ENCODE measurements at regions not wholly inside any gene's neighbourhood (a gene's known extent, or its start where the extent isn't known, plus 50 kb on each side); places are given as distances from the start of the nearest gene placed in this dataset.

DNA sequence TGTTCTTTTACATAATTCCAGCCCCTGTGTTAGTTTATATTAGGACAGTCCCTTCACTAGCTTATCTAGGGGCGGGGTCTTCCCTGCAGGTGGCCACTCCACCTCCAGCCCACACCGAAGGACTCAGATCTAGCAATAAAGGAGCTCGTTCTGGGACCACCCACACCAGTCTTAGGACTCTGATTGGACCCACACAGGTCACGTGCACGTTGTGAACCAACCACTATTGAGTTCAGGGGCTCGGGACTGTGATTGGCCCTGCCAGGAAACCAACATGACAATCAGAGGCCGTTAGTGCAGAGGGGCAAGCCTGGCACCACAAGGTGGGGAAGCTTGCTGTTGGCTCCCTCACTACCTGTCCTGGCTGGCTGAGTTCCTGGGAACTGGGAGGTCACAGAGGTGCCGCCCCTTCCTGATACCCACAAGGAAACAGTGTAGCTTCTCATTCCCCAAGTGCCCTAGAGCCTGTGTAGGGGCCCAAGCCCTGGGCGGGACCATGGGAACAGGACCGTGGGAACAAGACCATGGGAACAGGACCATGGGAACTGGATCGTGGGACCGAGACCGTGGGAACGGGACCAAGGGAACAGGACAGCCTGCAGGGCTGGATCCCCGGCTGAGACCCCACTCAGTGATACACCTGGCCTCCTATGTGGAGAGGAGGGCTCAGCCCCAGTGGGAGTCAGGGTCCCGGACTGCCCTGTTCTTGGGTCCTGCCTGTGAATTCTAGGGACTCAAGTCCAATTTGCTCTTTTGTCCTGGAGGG lies 297.8 kb downstream of the ADGRD1 start (continued):
- TF ChIP-seq POLR2AphosphoS5 (IDR thresholded peaks at IDR 0.05; ENCODE audit: low read depth, low read length), result no peak
- TF ChIP-seq TAF1 (IDR thresholded peaks at IDR 0.05; ENCODE audit: low read depth, low read length), result no peak
- TF ChIP-seq KDM4A (IDR thresholded peaks at IDR 0.05; ENCODE audit: low read depth, low read length, severe bottlenecking), result no peak
- no peak for TF ChIP-seq NRF1 (IDR thresholded peaks at IDR 0.05; ENCODE audit: low read depth, low read length)
- TF ChIP-seq, protein P1, sequence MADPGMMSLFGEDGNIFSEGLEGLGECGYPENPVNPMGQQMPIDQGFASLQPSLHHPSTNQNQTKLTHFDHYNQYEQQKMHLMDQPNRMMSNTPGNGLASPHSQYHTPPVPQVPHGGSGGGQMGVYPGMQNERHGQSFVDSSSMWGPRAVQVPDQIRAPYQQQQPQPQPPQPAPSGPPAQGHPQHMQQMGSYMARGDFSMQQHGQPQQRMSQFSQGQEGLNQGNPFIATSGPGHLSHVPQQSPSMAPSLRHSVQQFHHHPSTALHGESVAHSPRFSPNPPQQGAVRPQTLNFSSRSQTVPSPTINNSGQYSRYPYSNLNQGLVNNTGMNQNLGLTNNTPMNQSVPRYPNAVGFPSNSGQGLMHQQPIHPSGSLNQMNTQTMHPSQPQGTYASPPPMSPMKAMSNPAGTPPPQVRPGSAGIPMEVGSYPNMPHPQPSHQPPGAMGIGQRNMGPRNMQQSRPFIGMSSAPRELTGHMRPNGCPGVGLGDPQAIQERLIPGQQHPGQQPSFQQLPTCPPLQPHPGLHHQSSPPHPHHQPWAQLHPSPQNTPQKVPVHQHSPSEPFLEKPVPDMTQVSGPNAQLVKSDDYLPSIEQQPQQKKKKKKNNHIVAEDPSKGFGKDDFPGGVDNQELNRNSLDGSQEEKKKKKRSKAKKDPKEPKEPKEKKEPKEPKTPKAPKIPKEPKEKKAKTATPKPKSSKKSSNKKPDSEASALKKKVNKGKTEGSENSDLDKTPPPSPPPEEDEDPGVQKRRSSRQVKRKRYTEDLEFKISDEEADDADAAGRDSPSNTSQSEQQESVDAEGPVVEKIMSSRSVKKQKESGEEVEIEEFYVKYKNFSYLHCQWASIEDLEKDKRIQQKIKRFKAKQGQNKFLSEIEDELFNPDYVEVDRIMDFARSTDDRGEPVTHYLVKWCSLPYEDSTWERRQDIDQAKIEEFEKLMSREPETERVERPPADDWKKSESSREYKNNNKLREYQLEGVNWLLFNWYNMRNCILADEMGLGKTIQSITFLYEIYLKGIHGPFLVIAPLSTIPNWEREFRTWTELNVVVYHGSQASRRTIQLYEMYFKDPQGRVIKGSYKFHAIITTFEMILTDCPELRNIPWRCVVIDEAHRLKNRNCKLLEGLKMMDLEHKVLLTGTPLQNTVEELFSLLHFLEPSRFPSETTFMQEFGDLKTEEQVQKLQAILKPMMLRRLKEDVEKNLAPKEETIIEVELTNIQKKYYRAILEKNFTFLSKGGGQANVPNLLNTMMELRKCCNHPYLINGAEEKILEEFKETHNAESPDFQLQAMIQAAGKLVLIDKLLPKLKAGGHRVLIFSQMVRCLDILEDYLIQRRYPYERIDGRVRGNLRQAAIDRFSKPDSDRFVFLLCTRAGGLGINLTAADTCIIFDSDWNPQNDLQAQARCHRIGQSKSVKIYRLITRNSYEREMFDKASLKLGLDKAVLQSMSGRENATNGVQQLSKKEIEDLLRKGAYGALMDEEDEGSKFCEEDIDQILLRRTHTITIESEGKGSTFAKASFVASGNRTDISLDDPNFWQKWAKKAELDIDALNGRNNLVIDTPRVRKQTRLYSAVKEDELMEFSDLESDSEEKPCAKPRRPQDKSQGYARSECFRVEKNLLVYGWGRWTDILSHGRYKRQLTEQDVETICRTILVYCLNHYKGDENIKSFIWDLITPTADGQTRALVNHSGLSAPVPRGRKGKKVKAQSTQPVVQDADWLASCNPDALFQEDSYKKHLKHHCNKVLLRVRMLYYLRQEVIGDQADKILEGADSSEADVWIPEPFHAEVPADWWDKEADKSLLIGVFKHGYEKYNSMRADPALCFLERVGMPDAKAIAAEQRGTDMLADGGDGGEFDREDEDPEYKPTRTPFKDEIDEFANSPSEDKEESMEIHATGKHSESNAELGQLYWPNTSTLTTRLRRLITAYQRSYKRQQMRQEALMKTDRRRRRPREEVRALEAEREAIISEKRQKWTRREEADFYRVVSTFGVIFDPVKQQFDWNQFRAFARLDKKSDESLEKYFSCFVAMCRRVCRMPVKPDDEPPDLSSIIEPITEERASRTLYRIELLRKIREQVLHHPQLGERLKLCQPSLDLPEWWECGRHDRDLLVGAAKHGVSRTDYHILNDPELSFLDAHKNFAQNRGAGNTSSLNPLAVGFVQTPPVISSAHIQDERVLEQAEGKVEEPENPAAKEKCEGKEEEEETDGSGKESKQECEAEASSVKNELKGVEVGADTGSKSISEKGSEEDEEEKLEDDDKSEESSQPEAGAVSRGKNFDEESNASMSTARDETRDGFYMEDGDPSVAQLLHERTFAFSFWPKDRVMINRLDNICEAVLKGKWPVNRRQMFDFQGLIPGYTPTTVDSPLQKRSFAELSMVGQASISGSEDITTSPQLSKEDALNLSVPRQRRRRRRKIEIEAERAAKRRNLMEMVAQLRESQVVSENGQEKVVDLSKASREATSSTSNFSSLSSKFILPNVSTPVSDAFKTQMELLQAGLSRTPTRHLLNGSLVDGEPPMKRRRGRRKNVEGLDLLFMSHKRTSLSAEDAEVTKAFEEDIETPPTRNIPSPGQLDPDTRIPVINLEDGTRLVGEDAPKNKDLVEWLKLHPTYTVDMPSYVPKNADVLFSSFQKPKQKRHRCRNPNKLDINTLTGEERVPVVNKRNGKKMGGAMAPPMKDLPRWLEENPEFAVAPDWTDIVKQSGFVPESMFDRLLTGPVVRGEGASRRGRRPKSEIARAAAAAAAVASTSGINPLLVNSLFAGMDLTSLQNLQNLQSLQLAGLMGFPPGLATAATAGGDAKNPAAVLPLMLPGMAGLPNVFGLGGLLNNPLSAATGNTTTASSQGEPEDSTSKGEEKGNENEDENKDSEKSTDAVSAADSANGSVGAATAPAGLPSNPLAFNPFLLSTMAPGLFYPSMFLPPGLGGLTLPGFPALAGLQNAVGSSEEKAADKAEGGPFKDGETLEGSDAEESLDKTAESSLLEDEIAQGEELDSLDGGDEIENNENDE (IDR thresholded peaks at IDR 0.05; ENCODE audit: insufficient replicate concordance, low read length), result no peak
- no peak for TF ChIP-seq SP1 (IDR thresholded peaks at IDR 0.05; ENCODE audit: low read depth, low read length)
- TF ChIP-seq YY1 (IDR thresholded peaks at IDR 0.05; ENCODE audit: low read depth, low read length), result no peak

All from H1 (cell line).